ENCODE measurements at regions not wholly inside any gene's neighbourhood (a gene's known extent, or its start where the extent isn't known, plus 50 kb on each side); places are given as distances from the start of the nearest gene placed in this dataset.

- POLR2A ChIA-PET: interaction anchor here (0.7 kb wide), 1 partner anchor 65 kb away, joined by 3 read pairs; no protein-coding TSS in a partner anchor
- DNase-seq (ENCODE audit: low read depth, low spot score): no peak
These were observed 129.1 kb upstream of the PACRGL start for GRCh38 chr4:20570981-20571715.

GRCh38 chr4:20572976-20573375 lies 127.3 kb upstream of the PACRGL start:
- FAIRE-seq (no peak), DNase-seq (ENCODE audit: low read depth, low spot score) (no peak)
- H3K4me2 ChIP-seq (ENCODE audit: insufficient read depth, low read length): no peak overlapping the region
- no peak overlapping the region for H3K9ac ChIP-seq (replicated peaks; ENCODE audit: extremely low read depth, insufficient read depth, low read length)
- no peak overlapping the region for H3K4me3 ChIP-seq (replicated peaks in 1 of 3; ENCODE audit: insufficient read depth in 1 of 3, low read depth in 1 of 3, low read length in 3 of 3)
- no peaks in the 10 kb centered on the region for H3K27me3 ChIP-seq (ENCODE audit: control insufficient read depth in 2 of 2, insufficient read depth in 2 of 2, low read length in 2 of 2)
- no peaks in the 10 kb centered on the region for H4K20me1 ChIP-seq (replicated peaks; ENCODE audit: control insufficient read depth, extremely low read depth, insufficient read depth, low read length)
- no peaks in the 10 kb centered on the region for H3K36me3 ChIP-seq (ENCODE audit: control insufficient read depth in 2 of 2, extremely low read depth in 1 of 2, insufficient read depth in 2 of 2, low read length in 2 of 2)
- dilution Hi-C loops (cut with MboI; ENCODE audit: extremely low pct_ligation_motif_present, low sequenced_read_pairs) (no loop called here), intact Hi-C loops (cut with micrococcal nuclease) (no loop called here)
- no peaks in the 10 kb centered on the region for H3K4me1 ChIP-seq (ENCODE audit: control insufficient read depth, extremely low read depth, insufficient read depth, low read length)
- no peaks in the 10 kb centered on the region for H3K9me3 ChIP-seq (replicated peaks; ENCODE audit: control insufficient read depth, insufficient read depth, low read length)
- ChIA-PET CTCF (no interaction called here), POLR2A (no interaction called here)
- no TSS peak for BruUV-seq (replicated peaks)
- no peaks in the 10 kb centered on the region for H3K79me2 ChIP-seq (ENCODE audit: control insufficient read depth, insufficient read depth, low read length)
- H3K27ac ChIP-seq (ENCODE audit: insufficient read depth, low read depth, low read length): no peak overlapping the region
- no peaks in the 10 kb centered on the region for H3K9me1 ChIP-seq (replicated peaks; ENCODE audit: control insufficient read depth, extremely low read depth, insufficient read depth, low read length)
- no peak for TF ChIP-seq GATA2 (IDR thresholded peaks at IDR 0.05; ENCODE audit: insufficient read depth, insufficient read length, low read depth, low read length)
- TF ChIP-seq POLR2AphosphoS5 (IDR thresholded peaks at IDR 0.05; ENCODE audit: insufficient read depth, low read depth, low read length): no peak
- TF ChIP-seq, protein P1, sequence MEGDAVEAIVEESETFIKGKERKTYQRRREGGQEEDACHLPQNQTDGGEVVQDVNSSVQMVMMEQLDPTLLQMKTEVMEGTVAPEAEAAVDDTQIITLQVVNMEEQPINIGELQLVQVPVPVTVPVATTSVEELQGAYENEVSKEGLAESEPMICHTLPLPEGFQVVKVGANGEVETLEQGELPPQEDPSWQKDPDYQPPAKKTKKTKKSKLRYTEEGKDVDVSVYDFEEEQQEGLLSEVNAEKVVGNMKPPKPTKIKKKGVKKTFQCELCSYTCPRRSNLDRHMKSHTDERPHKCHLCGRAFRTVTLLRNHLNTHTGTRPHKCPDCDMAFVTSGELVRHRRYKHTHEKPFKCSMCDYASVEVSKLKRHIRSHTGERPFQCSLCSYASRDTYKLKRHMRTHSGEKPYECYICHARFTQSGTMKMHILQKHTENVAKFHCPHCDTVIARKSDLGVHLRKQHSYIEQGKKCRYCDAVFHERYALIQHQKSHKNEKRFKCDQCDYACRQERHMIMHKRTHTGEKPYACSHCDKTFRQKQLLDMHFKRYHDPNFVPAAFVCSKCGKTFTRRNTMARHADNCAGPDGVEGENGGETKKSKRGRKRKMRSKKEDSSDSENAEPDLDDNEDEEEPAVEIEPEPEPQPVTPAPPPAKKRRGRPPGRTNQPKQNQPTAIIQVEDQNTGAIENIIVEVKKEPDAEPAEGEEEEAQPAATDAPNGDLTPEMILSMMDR (IDR thresholded peaks at IDR 0.05; ENCODE audit: extremely low read depth in 1 of 2, insufficient read depth in 1 of 2, low read depth in 1 of 2, low read length in 2 of 2): no peak
- TF ChIP-seq EZH2 (IDR thresholded peaks at IDR 0.05; ENCODE audit: borderline replicate concordance, low read depth, low read length, severe bottlenecking): no peak
- H2AFZ ChIP-seq (ENCODE audit: low read depth, low read length): no peak overlapping the region

More at GRCh38 chr4:20570981-20571715, 129.1 kb upstream of the PACRGL start:
- dilution Hi-C loops (cut with MboI; ENCODE audit: extremely low pct_ligation_motif_present, low sequenced_read_pairs): no loop called here
- H3K4me3 ChIP-seq (replicated peaks in 1 of 3; ENCODE audit: insufficient read depth in 1 of 3, low read depth in 1 of 3, low read length in 3 of 3): no peak overlapping the region
- H4K20me1 ChIP-seq (replicated peaks; ENCODE audit: control insufficient read depth, extremely low read depth, insufficient read depth, low read length): no peaks in the 10 kb centered on the region
- H3K27ac ChIP-seq (ENCODE audit: insufficient read depth, low read depth, low read length): no peak overlapping the region
- BruUV-seq (replicated peaks): no TSS peak
- no peak for TF ChIP-seq GATA2 (IDR thresholded peaks at IDR 0.05; ENCODE audit: insufficient read depth, insufficient read length, low read depth, low read length)
- TF ChIP-seq JUN (IDR thresholded peaks at IDR 0.05; ENCODE audit: borderline replicate concordance, insufficient read depth, insufficient read length, low read depth): no peak
- TF ChIP-seq EZH2 (IDR thresholded peaks at IDR 0.05; ENCODE audit: borderline replicate concordance, low read depth, low read length, severe bottlenecking): no peak
- FAIRE-seq: no peak
- H3K79me2 ChIP-seq (ENCODE audit: control insufficient read depth, insufficient read depth, low read length): no peaks in the 10 kb centered on the region
- no peaks in the 10 kb centered on the region for H3K9me3 ChIP-seq (replicated peaks; ENCODE audit: control insufficient read depth, insufficient read depth, low read length)
- CTCF ChIA-PET: no interaction called here
- intact Hi-C loops (cut with micrococcal nuclease): no loop called here
- no peaks in the 10 kb centered on the region for H3K36me3 ChIP-seq (ENCODE audit: control insufficient read depth in 2 of 2, extremely low read depth in 1 of 2, insufficient read depth in 2 of 2, low read length in 2 of 2)
- H3K9ac ChIP-seq (replicated peaks; ENCODE audit: extremely low read depth, insufficient read depth, low read length): no peak overlapping the region
- H2AFZ ChIP-seq (ENCODE audit: low read depth, low read length): no peak overlapping the region
- no peak overlapping the region for H3K4me2 ChIP-seq (ENCODE audit: insufficient read depth, low read length)
- H3K9me1 ChIP-seq (replicated peaks; ENCODE audit: control insufficient read depth, extremely low read depth, insufficient read depth, low read length): no peaks in the 10 kb centered on the region
- H3K4me1 ChIP-seq (ENCODE audit: control insufficient read depth, extremely low read depth, insufficient read depth, low read length): no peaks in the 10 kb centered on the region
- no peaks in the 10 kb centered on the region for H3K27me3 ChIP-seq (ENCODE audit: control insufficient read depth in 2 of 2, insufficient read depth in 2 of 2, low read length in 2 of 2)

Data from endothelial cell of umbilical vein (primary cell).